A549 (cell line): ENCODE measurements at regions not wholly inside any gene's neighbourhood (a gene's known extent, or its start where the extent isn't known, plus 50 kb on each side); places are given as distances from the start of the nearest gene placed in this dataset.

Experiments
- ATAC-seq, 2 experiments: fragments of 200-7000 bp in 1 of 2; fragments of >200 bp in 1 of 2; cut with Nextera tagmentation in 1 of 2; cut with Tn5 transposase in 1 of 2; 3 replicates each; pipeline versions ENCODE4 v1.8.0 to v1.9.1; 2018 to 2020; ENCODE audit warnings: mild to moderate bottlenecking in 1 of 2, moderate library complexity in 1 of 2
- CTCF ChIA-PET: fragments of 300-600 bp; sonication (Branson Sonifier 250); formaldehyde crosslinking; extraction: SDS; loops from one replicate; lab custom pipeline; 2021; ENCODE audit warnings: antibody characterized with exemption, inconsistent platforms; lab: Yijun Ruan, JAX
- POLR2A ChIA-PET: fragments of 350-600 bp; formaldehyde crosslinking; extraction: SDS; loops from one replicate; lab custom pipeline; 2021; ENCODE audit warnings: antibody characterized with exemption, inconsistent platforms; lab: Yijun Ruan, JAX
- DNase-seq, 2 experiments: peaks; one replicate each; pipeline versions ENCODE4 v3.0.0 to v3.0.0-alpha.2; 2011 to 2016; ENCODE audit warnings: low read depth in 1 of 2, low spot score in 1 of 2
- FAIRE-seq: peaks from 2 replicates; lab custom pipeline; 2011; peaks lifted over from hg19 to GRCh38; lab: Jason Lieb, UNC
- H3K27ac ChIP-seq, 2 experiments: fragments of >200 bp; sonication (Bioruptor Twin); formaldehyde crosslinking; 3 replicates each; pipeline ENCODE4 v1.5.1; 2016 to 2017
- H3K4me1 ChIP-seq: fragments of >200 bp; sonication (Bioruptor Twin); formaldehyde crosslinking; 3 replicates; pipeline ENCODE4 v1.6.1; 2016
- H3K4me2 ChIP-seq: fragments of >200 bp; sonication (Bioruptor Twin); formaldehyde crosslinking; 3 replicates; pipeline ENCODE4 v1.6.1; 2016
- H3K4me3 ChIP-seq: fragments of >200 bp; sonication (Bioruptor Twin); formaldehyde crosslinking; 3 replicates; pipeline ENCODE4 v1.5.1; 2016
- H3K9me3 ChIP-seq: fragments of >200 bp; sonication (Bioruptor Twin); formaldehyde crosslinking; 3 replicates; pipeline ENCODE4 v1.6.1; 2016
- ATOH8 ChIP-seq: fragments of 250-450 bp; sonication (Bioruptor Pico); IDR thresholded peaks from 2 replicates; pipeline ENCODE4 v1.5.0; 2020; ENCODE audit warnings: low read depth, mild to moderate bottlenecking, moderate library complexity
- CEBPB ChIP-seq, 2 experiments: fragments of >200 bp in 1 of 2; sonication (Bioruptor Twin) in 1 of 2; formaldehyde crosslinking in 1 of 2; IDR thresholded peaks; 2 replicates each; pipeline ENCODE4 v1.6.1; 2012 to 2016
- CHD2 ChIP-seq: fragments of 150-350 bp; IDR thresholded peaks from 2 replicates; pipeline ENCODE4 v1.6.1; 2014; ENCODE audit warnings: low read length; ENCODE audit not compliant: partially characterized antibody
- CHD4 ChIP-seq: fragments of 200-600 bp; sonication (generic); IDR thresholded peaks from 2 replicates; pipeline ENCODE4 v1.6.1; 2016; ENCODE audit warnings: antibody characterized with exemption, mild to moderate bottlenecking, borderline replicate concordance
- CTCF ChIP-seq: fragments of >200 bp; sonication (Bioruptor Twin); formaldehyde crosslinking; IDR thresholded peaks from 3 replicates; pipeline ENCODE4 v1.5.1; 2016
- EHMT2 ChIP-seq: fragments of 200-600 bp; sonication (generic); IDR thresholded peaks from 2 replicates; pipeline ENCODE4 v1.6.1; 2016; ENCODE audit warnings: antibody characterized with exemption, low read depth, mild to moderate bottlenecking, moderate library complexity
- FOSB ChIP-seq: fragments of 250-450 bp; sonication (Bioruptor Pico); IDR thresholded peaks from 2 replicates; pipeline ENCODE4 v1.5.0; 2020; ENCODE audit warnings: mild to moderate bottlenecking, moderate library complexity
- HOXA7 ChIP-seq: fragments of 250-450 bp; sonication (Bioruptor Pico); IDR thresholded peaks from 2 replicates; pipeline ENCODE4 v1.5.0; 2020; ENCODE audit warnings: mild to moderate bottlenecking, moderate library complexity
- JUN ChIP-seq, 2 experiments: fragments of >200 bp; sonication (Bioruptor Twin); formaldehyde crosslinking; IDR thresholded peaks; 2 replicates in 1 of 2; 3 replicates in 1 of 2; pipeline ENCODE4 v1.6.1; 2016 to 2017
- MAFK ChIP-seq: fragments of 450-650 bp; IDR thresholded peaks from 2 replicates; pipeline ENCODE4 v1.6.1; 2014; ENCODE audit not compliant: partially characterized antibody
- MAZ ChIP-seq: fragments of 150-350 bp; IDR thresholded peaks from 2 replicates; pipeline ENCODE4 v1.6.1; 2014; ENCODE audit warnings: antibody characterized with exemption, low read depth, low read length, borderline replicate concordance
- NPAS2 ChIP-seq: fragments of 250-450 bp; sonication (Bioruptor Pico); IDR thresholded peaks from 2 replicates; pipeline ENCODE4 v1.8.0; 2022; ENCODE audit warnings: mild to moderate bottlenecking, moderate library complexity, borderline replicate concordance
- PBX3 ChIP-seq: IDR thresholded peaks from 2 replicates; pipeline ENCODE4 v1.6.1; 2012
- RARB ChIP-seq: fragments of 250-450 bp; sonication (Bioruptor Pico); IDR thresholded peaks from 2 replicates; pipeline ENCODE4 v1.8.0; 2021; ENCODE audit warnings: mild to moderate bottlenecking, moderate library complexity
- RFX5 ChIP-seq: fragments of 450-650 bp; IDR thresholded peaks from 2 replicates; pipeline ENCODE4 v1.7.1; 2014; ENCODE audit warnings: antibody characterized with exemption, mild to moderate bottlenecking, moderate library complexity
- RNF2 ChIP-seq: fragments of 200-600 bp; sonication (generic); IDR thresholded peaks from 2 replicates; pipeline ENCODE4 v1.6.1; 2016; ENCODE audit warnings: low read depth, mild to moderate bottlenecking, antibody characterized with exemption, moderate library complexity, borderline replicate concordance
- SREBF2 ChIP-seq: fragments of 450-650 bp; IDR thresholded peaks from 2 replicates; pipeline ENCODE4 v1.6.1; 2014; ENCODE audit warnings: mild to moderate bottlenecking, moderate library complexity
- TFCP2L1 ChIP-seq: fragments of 250-450 bp; sonication (Bioruptor Pico); IDR thresholded peaks from 2 replicates; pipeline ENCODE4 v1.5.0; 2021; ENCODE audit warnings: mild to moderate bottlenecking
- ZNF302 ChIP-seq: fragments of 250-450 bp; sonication (Bioruptor Pico); IDR thresholded peaks from 2 replicates; pipeline ENCODE4 v1.9.0; 2021; ENCODE audit warnings: inconsistent platforms, mild to moderate bottlenecking, moderate library complexity
- WGBS: methylation state at CpG from one replicate; pipeline ENCODE4 v1.1.6; 2017; ENCODE audit errors: missing lambda C conversion rate; 5-methylcytosine and 5-hydroxymethylcytosine counted together
- TF ChIP-seq, protein P1 (sequence below): fragments of 250-450 bp; sonication (Bioruptor Pico); IDR thresholded peaks from 2 replicates; pipeline ENCODE4 v1.5.0; 2021; ENCODE audit warnings: mild to moderate bottlenecking, moderate library complexity, borderline replicate concordance
- TF ChIP-seq, protein P2 (sequence below): IDR thresholded peaks from 2 replicates; pipeline ENCODE4 v1.6.1; 2012
- TF ChIP-seq, protein P3 (sequence below): fragments of 200-600 bp; sonication (generic); IDR thresholded peaks from 2 replicates; pipeline ENCODE4 v1.6.1; 2016; ENCODE audit warnings: antibody characterized with exemption, mild to moderate bottlenecking, moderate library complexity
- TF ChIP-seq, protein P4 (sequence below): fragments of 150-350 bp; IDR thresholded peaks from 2 replicates; pipeline ENCODE4 v1.6.1; 2014; ENCODE audit warnings: low read depth, mild to moderate bottlenecking, low read length

GRCh38 chr21:16650714-16651366 is 862.0 kb upstream of the CXADR start:
- TF ChIP-seq, protein P1, sequence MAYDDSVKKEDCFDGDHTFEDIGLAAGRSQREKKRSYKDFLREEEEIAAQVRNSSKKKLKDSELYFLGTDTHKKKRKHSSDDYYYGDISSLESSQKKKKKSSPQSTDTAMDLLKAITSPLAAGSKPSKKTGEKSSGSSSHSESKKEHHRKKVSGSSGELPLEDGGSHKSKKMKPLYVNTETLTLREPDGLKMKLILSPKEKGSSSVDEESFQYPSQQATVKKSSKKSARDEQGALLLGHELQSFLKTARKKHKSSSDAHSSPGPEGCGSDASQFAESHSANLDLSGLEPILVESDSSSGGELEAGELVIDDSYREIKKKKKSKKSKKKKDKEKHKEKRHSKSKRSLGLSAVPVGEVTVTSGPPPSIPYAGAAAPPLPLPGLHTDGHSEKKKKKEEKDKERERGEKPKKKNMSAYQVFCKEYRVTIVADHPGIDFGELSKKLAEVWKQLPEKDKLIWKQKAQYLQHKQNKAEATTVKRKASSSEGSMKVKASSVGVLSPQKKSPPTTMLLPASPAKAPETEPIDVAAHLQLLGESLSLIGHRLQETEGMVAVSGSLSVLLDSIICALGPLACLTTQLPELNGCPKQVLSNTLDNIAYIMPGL (CRISPR knock-in tag), result no peak
- TF ChIP-seq, protein P2, sequence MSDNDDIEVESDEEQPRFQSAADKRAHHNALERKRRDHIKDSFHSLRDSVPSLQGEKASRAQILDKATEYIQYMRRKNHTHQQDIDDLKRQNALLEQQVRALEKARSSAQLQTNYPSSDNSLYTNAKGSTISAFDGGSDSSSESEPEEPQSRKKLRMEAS, result no peak
- no peak for TF ChIP-seq NPAS2
- TF ChIP-seq MAZ, result no peak
- no peak for TF ChIP-seq TFCP2L1 (CRISPR knock-in tag)
- TF ChIP-seq EHMT2, result no peak
- TF ChIP-seq ZNF302 (CRISPR knock-in tag), result no peak
- TF ChIP-seq ATOH8, result no peak
- no peak for TF ChIP-seq SREBF2
- no peak for TF ChIP-seq JUN (IDR thresholded peaks at IDR 0.05)
- TF ChIP-seq CEBPB (IDR thresholded peaks at IDR 0.05), result no peak
- no peak for TF ChIP-seq PBX3
- TF ChIP-seq, protein P3, sequence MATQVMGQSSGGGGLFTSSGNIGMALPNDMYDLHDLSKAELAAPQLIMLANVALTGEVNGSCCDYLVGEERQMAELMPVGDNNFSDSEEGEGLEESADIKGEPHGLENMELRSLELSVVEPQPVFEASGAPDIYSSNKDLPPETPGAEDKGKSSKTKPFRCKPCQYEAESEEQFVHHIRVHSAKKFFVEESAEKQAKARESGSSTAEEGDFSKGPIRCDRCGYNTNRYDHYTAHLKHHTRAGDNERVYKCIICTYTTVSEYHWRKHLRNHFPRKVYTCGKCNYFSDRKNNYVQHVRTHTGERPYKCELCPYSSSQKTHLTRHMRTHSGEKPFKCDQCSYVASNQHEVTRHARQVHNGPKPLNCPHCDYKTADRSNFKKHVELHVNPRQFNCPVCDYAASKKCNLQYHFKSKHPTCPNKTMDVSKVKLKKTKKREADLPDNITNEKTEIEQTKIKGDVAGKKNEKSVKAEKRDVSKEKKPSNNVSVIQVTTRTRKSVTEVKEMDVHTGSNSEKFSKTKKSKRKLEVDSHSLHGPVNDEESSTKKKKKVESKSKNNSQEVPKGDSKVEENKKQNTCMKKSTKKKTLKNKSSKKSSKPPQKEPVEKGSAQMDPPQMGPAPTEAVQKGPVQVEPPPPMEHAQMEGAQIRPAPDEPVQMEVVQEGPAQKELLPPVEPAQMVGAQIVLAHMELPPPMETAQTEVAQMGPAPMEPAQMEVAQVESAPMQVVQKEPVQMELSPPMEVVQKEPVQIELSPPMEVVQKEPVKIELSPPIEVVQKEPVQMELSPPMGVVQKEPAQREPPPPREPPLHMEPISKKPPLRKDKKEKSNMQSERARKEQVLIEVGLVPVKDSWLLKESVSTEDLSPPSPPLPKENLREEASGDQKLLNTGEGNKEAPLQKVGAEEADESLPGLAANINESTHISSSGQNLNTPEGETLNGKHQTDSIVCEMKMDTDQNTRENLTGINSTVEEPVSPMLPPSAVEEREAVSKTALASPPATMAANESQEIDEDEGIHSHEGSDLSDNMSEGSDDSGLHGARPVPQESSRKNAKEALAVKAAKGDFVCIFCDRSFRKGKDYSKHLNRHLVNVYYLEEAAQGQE, result no peak
- no peak for TF ChIP-seq MAFK
- TF ChIP-seq, protein P4, sequence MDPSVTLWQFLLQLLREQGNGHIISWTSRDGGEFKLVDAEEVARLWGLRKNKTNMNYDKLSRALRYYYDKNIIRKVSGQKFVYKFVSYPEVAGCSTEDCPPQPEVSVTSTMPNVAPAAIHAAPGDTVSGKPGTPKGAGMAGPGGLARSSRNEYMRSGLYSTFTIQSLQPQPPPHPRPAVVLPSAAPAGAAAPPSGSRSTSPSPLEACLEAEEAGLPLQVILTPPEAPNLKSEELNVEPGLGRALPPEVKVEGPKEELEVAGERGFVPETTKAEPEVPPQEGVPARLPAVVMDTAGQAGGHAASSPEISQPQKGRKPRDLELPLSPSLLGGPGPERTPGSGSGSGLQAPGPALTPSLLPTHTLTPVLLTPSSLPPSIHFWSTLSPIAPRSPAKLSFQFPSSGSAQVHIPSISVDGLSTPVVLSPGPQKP, result no peak
- TF ChIP-seq RNF2, result no peak
- no peak for TF ChIP-seq CHD2
- CTCF ChIA-PET, result no interaction called here
- Histone ChIP-seq H3K9me3 (no peaks in the 10 kb centered on the region), H3K4me2 (no peak overlapping the region), H3K4me1 (no peaks in the 10 kb centered on the region), H3K27ac (no peak overlapping the region), H3K4me3 (no peak overlapping the region)
- FAIRE-seq, result no peak
- ATAC-seq, result no peak
- no peak for DNase-seq
- POLR2A ChIA-PET, result no interaction called here
- WGBS, result 66% methylated on average over 7 of the region's 7 CpGs

- Histone ChIP-seq H3K9me3 (no peaks in the 10 kb centered on the region), H3K27ac (no peak overlapping the region), H3K4me3 (no peak overlapping the region), H3K4me1 (no peaks in the 10 kb centered on the region), H3K4me2 (no peak overlapping the region)
- POLR2A ChIA-PET, result no interaction called here
- TF ChIP-seq HOXA7 (CRISPR knock-in tag) (no peak), JUN (IDR thresholded peaks at IDR 0.05) (no peak), FOSB (CRISPR knock-in tag) (no peak), CTCF (no peak), RFX5 (no peak), CHD4 (no peak), RARB (CRISPR knock-in tag) (no peak)
- DNase-seq (no peak), FAIRE-seq (no peak), ATAC-seq (no peak)
- CTCF ChIA-PET, result no interaction called here
- 69% methylated on average over 3 of the region's 3 CpGs for WGBS
Measured at GRCh38 chr21:16651956-16652355, 860.9 kb upstream of the CXADR start.
